SJCRH30 (cell line): ENCODE measurements at regions not wholly inside any gene's neighbourhood (a gene's known extent, or its start where the extent isn't known, plus 50 kb on each side); places are given as distances from the start of the nearest gene placed in this dataset.

Experiments
- DNase-seq, 2 experiments: peaks; one replicate each; pipeline ENCODE4 v3.0.0-alpha.2; 2015 to 2020
- H3K27ac ChIP-seq: fragments of 250-450 bp; sonication (Bioruptor Pico); 2 replicates; pipeline ENCODE4 v1.5.1; 2020; ENCODE audit warnings: mild to moderate bottlenecking, moderate library complexity
- H3K27me3 ChIP-seq: fragments of 250-450 bp; sonication (Bioruptor Pico); 2 replicates; pipeline ENCODE4 v1.5.1; 2020; ENCODE audit warnings: mild to moderate bottlenecking, moderate library complexity
- H3K36me3 ChIP-seq: fragments of 250-450 bp; sonication (Bioruptor Pico); 2 replicates; pipeline ENCODE4 v1.5.1; 2020; ENCODE audit warnings: mild to moderate bottlenecking, moderate library complexity
- H3K4me1 ChIP-seq: fragments of 250-450 bp; sonication (Bioruptor Pico); 2 replicates; pipeline ENCODE4 v1.5.1; 2020; ENCODE audit warnings: mild to moderate bottlenecking, moderate library complexity
- H3K4me3 ChIP-seq: fragments of 250-450 bp; sonication (Bioruptor Pico); 2 replicates; pipeline ENCODE4 v1.5.1; 2020; ENCODE audit warnings: mild to moderate bottlenecking, moderate library complexity
- H3K9me3 ChIP-seq: fragments of 250-450 bp; sonication (Bioruptor Pico); replicated peaks from 2 replicates; pipeline ENCODE4 v1.5.1; 2020; ENCODE audit warnings: mild to moderate bottlenecking, moderate library complexity

GRCh38 chrX:39808471-39808917, 289.3 kb downstream of the BCOR start:
- DNase-seq, result no peak
- H3K4me1 ChIP-seq, result no peaks in the 10 kb centered on the region
- no peak overlapping the region for H3K4me3 ChIP-seq
- no peaks in the 10 kb centered on the region for H3K9me3 ChIP-seq
- no peak overlapping the region for H3K27ac ChIP-seq
- H3K36me3 ChIP-seq, result no peaks in the 10 kb centered on the region
- H3K27me3 ChIP-seq, result no peaks in the 10 kb centered on the region

- no peaks in the 10 kb centered on the region for H3K9me3 ChIP-seq
- H3K4me1 ChIP-seq, result no peaks in the 10 kb centered on the region
- DNase-seq, result no peak
- H3K4me3 ChIP-seq, result no peak overlapping the region
- no peaks in the 10 kb centered on the region for H3K36me3 ChIP-seq
- H3K27me3 ChIP-seq, result no peaks in the 10 kb centered on the region
- H3K27ac ChIP-seq, result no peak overlapping the region
These were observed 288.4 kb downstream of the BCOR start for GRCh38 chrX:39809331-39809730.

DNA sequence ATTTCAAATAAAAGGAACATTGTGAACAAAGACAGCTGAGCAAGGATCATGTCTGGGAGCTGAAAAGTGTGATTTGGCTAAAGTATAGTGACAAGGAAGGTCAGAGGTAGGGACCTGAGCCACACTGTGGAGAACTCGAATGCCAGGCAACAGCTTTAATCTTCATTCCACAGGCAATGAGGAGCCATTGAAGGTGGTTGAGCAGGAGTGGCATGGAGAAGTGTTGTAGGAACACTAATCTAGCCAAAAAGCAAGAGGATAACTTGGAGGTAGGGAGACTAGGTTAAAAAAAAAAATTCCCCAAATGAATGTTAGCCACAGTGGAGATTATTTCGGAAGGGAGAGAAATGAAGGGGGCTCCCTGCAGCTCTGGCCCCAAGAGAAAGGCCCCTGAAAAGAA, 286.9 kb downstream of the BCOR start:
- Histone ChIP-seq H3K27me3 (no peaks in the 10 kb centered on the region), H3K27ac (no peak overlapping the region), H3K9me3 (no peaks in the 10 kb centered on the region), H3K36me3 (no peaks in the 10 kb centered on the region), H3K4me3 (no peak overlapping the region), H3K4me1 (no peaks in the 10 kb centered on the region)
- DNase-seq, result no peak

DNA sequence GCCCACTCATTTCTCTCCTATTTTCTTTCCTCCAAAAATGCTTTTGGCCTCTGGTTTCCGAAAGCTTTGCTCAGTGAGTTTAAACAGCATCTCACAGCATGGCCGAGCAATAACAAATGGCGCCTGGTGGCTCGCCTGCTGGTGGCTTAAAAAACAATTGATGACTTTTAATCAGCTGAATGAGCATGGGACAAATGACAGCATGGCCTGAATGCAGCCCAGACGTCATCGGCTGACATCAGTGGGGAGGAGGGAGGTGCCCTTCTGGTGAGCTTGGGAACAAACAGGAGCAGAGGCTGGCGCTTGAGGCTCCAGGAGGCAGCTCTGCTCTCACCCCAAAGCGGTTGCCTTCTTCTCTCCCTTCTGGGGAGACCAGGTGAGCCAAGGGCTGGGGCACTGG, 286.4 kb downstream of the BCOR start:
- Histone ChIP-seq H3K9me3 (no peaks in the 10 kb centered on the region), H3K4me1 (no peaks in the 10 kb centered on the region), H3K27ac (no peak overlapping the region), H3K4me3 (no peak overlapping the region), H3K36me3 (no peaks in the 10 kb centered on the region), H3K27me3 (no peaks in the 10 kb centered on the region)
- DNase-seq, result no peak

GRCh38 chrX:39813631-39814277, 284.0 kb downstream of the BCOR start:
- Histone ChIP-seq H3K27ac (no peak overlapping the region), H3K4me1 (no peaks in the 10 kb centered on the region), H3K9me3 (no peaks in the 10 kb centered on the region), H3K36me3 (no peaks in the 10 kb centered on the region), H3K4me3 (no peak overlapping the region), H3K27me3 (no peaks in the 10 kb centered on the region)
- no peak for DNase-seq

GRCh38 chrX:39814391-39814790, 283.4 kb downstream of the BCOR start:
- Histone ChIP-seq H3K9me3 (no peaks in the 10 kb centered on the region), H3K4me1 (no peaks in the 10 kb centered on the region), H3K27ac (no peak overlapping the region), H3K27me3 (no peaks in the 10 kb centered on the region), H3K36me3 (no peaks in the 10 kb centered on the region), H3K4me3 (no peak overlapping the region)
- DNase-seq, result peak in 1 of 2 experiments; percentile 52

- peak; percentile 52 to 70 for DNase-seq
- H3K4me1 ChIP-seq, result no peaks in the 10 kb centered on the region
- H3K27me3 ChIP-seq, result no peaks in the 10 kb centered on the region
- H3K27ac ChIP-seq, result no peak overlapping the region
- no peaks in the 10 kb centered on the region for H3K36me3 ChIP-seq
- H3K9me3 ChIP-seq, result no peaks in the 10 kb centered on the region
- H3K4me3 ChIP-seq, result no peak overlapping the region
These were observed 282.1 kb downstream of the BCOR start for GRCh38 chrX:39815631-39816030.

GRCh38 chrX:39816871-39817731, 280.7 kb downstream of the BCOR start:
- no peaks in the 10 kb centered on the region for H3K27me3 ChIP-seq
- no peaks in the 10 kb centered on the region for H3K36me3 ChIP-seq
- H3K27ac ChIP-seq, result no peak overlapping the region
- no peak for DNase-seq
- no peaks in the 10 kb centered on the region for H3K4me1 ChIP-seq
- no peak overlapping the region for H3K4me3 ChIP-seq
- H3K9me3 ChIP-seq, result no peaks in the 10 kb centered on the region

- no peak overlapping the region for H3K27ac ChIP-seq
- H3K27me3 ChIP-seq, result no peaks in the 10 kb centered on the region
- H3K4me1 ChIP-seq, result no peaks in the 10 kb centered on the region
- no peak overlapping the region for H3K4me3 ChIP-seq
- H3K36me3 ChIP-seq, result no peaks in the 10 kb centered on the region
- H3K9me3 ChIP-seq, result no peaks in the 10 kb centered on the region
- DNase-seq, result no peak
These were observed 279.8 kb downstream of the BCOR start for GRCh38 chrX:39817754-39818470.

GRCh38 chrX:39818750-39819149, 279.0 kb downstream of the BCOR start:
- DNase-seq, result no peak
- H3K4me3 ChIP-seq, result no peak overlapping the region
- H3K9me3 ChIP-seq, result no peaks in the 10 kb centered on the region
- no peaks in the 10 kb centered on the region for H3K36me3 ChIP-seq
- H3K27me3 ChIP-seq, result no peaks in the 10 kb centered on the region
- no peak overlapping the region for H3K27ac ChIP-seq
- H3K4me1 ChIP-seq, result no peaks in the 10 kb centered on the region

- no peak overlapping the region for H3K4me3 ChIP-seq
- no peak overlapping the region for H3K27ac ChIP-seq
- no peaks in the 10 kb centered on the region for H3K9me3 ChIP-seq
- H3K27me3 ChIP-seq, result no peaks in the 10 kb centered on the region
- H3K36me3 ChIP-seq, result no peaks in the 10 kb centered on the region
- peak in 1 of 2 experiments; percentile 12 for DNase-seq
- no peaks in the 10 kb centered on the region for H3K4me1 ChIP-seq
These were observed 277.6 kb downstream of the BCOR start for GRCh38 chrX:39819921-39820849.

GRCh38 chrX:39820938-39821708, 276.6 kb downstream of the BCOR start:
- Histone ChIP-seq H3K36me3 (no peaks in the 10 kb centered on the region), H3K27ac (no peak overlapping the region), H3K27me3 (no peaks in the 10 kb centered on the region)

GRCh38 chrX:39821709-39822095, 276.1 kb downstream of the BCOR start:
- no peaks in the 10 kb centered on the region for H3K36me3 ChIP-seq
- no peaks in the 10 kb centered on the region for H3K27me3 ChIP-seq
- no peak overlapping the region for H3K27ac ChIP-seq
- no peaks in the 10 kb centered on the region for H3K9me3 ChIP-seq
- H3K4me3 ChIP-seq, result no peak overlapping the region
- DNase-seq, result no peak
- no peaks in the 10 kb centered on the region for H3K4me1 ChIP-seq

More at GRCh38 chrX:39820938-39821708, 276.6 kb downstream of the BCOR start:
- no peaks in the 10 kb centered on the region for H3K9me3 ChIP-seq
- H3K4me3 ChIP-seq, result no peak overlapping the region
- no peak for DNase-seq
- H3K4me1 ChIP-seq, result no peaks in the 10 kb centered on the region
